Body of pancreas (tissue), 4 donors: ENCODE measurements at regions not wholly inside any gene's neighbourhood (a gene's known extent, or its start where the extent isn't known, plus 50 kb on each side); places are given as distances from the start of the nearest gene placed in this dataset.

ENCODE experiments used
- ATAC-seq: fragments of 150-250 bp; one replicate; pipeline ENCODE4 v1.9.1; 2016
- DNase-seq, 4 donors: peaks; one replicate each; pipeline ENCODE4 v3.0.0-alpha.2; 2019
- H3K27ac ChIP-seq, 4 donors: fragments of 200-600 bp; sonication (generic); 1 replicate in 3 of 4; 2 replicates in 1 of 4; pipeline versions ENCODE4 v1.5.1 to v1.6.1; 2016 to 2019; ENCODE audit warnings: mild to moderate bottlenecking in 1 of 4, mixed read lengths in 1 of 4, moderate library complexity in 1 of 4
- H3K27me3 ChIP-seq, 2 donors: fragments of 200-600 bp; sonication (generic); one replicate each; pipeline ENCODE4 v1.6.0; 2016; ENCODE audit warnings: mild to moderate bottlenecking in 1 of 2
- H3K36me3 ChIP-seq, 2 donors: fragments of 200-600 bp; sonication (generic); replicated peaks in 1 of 2; 2 replicates each; pipeline ENCODE4 v1.5.1; 2016; ENCODE audit warnings: low read depth in 2 of 2; ENCODE audit not compliant: insufficient read depth in 1 of 2
- H3K4me1 ChIP-seq: fragments of 200-600 bp; sonication (generic); one replicate; pipeline ENCODE4 v1.6.0; 2016
- H3K4me3 ChIP-seq, 2 donors: fragments of 200-600 bp; sonication (generic); 1 replicate in 1 of 2; 2 replicates in 1 of 2; pipeline ENCODE4 v1.5.1; 2016 to 2019
- H3K9me3 ChIP-seq, 3 donors: fragments of 200-600 bp; sonication (generic); 1 replicate in 2 of 3; 2 replicates in 1 of 3; pipeline ENCODE4 v1.5.1; 2016
- POLR2A ChIP-seq, 3 donors: fragments of 450-650 bp; IDR thresholded peaks; one replicate each; pipeline ENCODE4 v1.6.1; 2016; ENCODE audit warnings: antibody characterized with exemption in 3 of 3, mild to moderate bottlenecking in 2 of 3
- WGBS, 2 donors: methylation state at CpG; one replicate each; pipeline ENCODE4 v1.1.5; 2017; 5-methylcytosine and 5-hydroxymethylcytosine counted together
- intact Hi-C: fragments of 100-400 bp; cut with DNase I; formaldehyde crosslinking; loops from one replicate; pipeline ENCODE4 v1.15.1; 2023
- TF ChIP-seq, protein P1 (sequence below), 7 experiments: fragments of 450-650 bp in 4 of 7; fragments of 200-600 bp in 3 of 7; sonication (generic) in 3 of 7; IDR thresholded peaks; one replicate each; pipeline ENCODE4 v1.5.1; 2016 to 2019; ENCODE audit warnings: antibody characterized with exemption in 7 of 7

GRCh38 chr10:81008726-81009125 is 471.0 kb downstream of the SH2D4B start:
- intact Hi-C loops = no loop called here
- Histone ChIP-seq H3K4me3 (no peak overlapping the region), H3K27me3 (no peaks in the 10 kb centered on the region), H3K36me3 (no peaks in the 10 kb centered on the region), H3K27ac (no peak overlapping the region), H3K9me3 (no peaks in the 10 kb centered on the region), H3K4me1 (peaks cover 3% of the 10 kb centered on the region)
- TF ChIP-seq POLR2A (IDR thresholded peaks at IDR 0.05) = no peak
- TF ChIP-seq, protein P1, sequence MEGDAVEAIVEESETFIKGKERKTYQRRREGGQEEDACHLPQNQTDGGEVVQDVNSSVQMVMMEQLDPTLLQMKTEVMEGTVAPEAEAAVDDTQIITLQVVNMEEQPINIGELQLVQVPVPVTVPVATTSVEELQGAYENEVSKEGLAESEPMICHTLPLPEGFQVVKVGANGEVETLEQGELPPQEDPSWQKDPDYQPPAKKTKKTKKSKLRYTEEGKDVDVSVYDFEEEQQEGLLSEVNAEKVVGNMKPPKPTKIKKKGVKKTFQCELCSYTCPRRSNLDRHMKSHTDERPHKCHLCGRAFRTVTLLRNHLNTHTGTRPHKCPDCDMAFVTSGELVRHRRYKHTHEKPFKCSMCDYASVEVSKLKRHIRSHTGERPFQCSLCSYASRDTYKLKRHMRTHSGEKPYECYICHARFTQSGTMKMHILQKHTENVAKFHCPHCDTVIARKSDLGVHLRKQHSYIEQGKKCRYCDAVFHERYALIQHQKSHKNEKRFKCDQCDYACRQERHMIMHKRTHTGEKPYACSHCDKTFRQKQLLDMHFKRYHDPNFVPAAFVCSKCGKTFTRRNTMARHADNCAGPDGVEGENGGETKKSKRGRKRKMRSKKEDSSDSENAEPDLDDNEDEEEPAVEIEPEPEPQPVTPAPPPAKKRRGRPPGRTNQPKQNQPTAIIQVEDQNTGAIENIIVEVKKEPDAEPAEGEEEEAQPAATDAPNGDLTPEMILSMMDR (IDR thresholded peaks at IDR 0.05) = no peak
- WGBS, 2 donors = 57 to 58% methylated on average over 3 of the region's 3 CpGs
- DNase-seq (no peak), ATAC-seq (no peak)

- no peak for DNase-seq
- TF ChIP-seq, protein P1 (IDR thresholded peaks at IDR 0.05) = no peak
- TF ChIP-seq POLR2A (IDR thresholded peaks at IDR 0.05) = no peak
- WGBS, 2 donors = 81% methylated on average over 5 of the region's 5 CpGs
- Histone ChIP-seq H3K27me3 (no peaks in the 10 kb centered on the region), H3K9me3 (no peaks in the 10 kb centered on the region), H3K27ac (no peak overlapping the region), H3K4me1 (peaks cover 3% of the 10 kb centered on the region), H3K36me3 (no peaks in the 10 kb centered on the region), H3K4me3 (no peak overlapping the region)
- intact Hi-C loops = no loop called here
- ATAC-seq = no peak
These were observed 471.6 kb downstream of the SH2D4B start for GRCh38 chr10:81009296-81009695.

DNA sequence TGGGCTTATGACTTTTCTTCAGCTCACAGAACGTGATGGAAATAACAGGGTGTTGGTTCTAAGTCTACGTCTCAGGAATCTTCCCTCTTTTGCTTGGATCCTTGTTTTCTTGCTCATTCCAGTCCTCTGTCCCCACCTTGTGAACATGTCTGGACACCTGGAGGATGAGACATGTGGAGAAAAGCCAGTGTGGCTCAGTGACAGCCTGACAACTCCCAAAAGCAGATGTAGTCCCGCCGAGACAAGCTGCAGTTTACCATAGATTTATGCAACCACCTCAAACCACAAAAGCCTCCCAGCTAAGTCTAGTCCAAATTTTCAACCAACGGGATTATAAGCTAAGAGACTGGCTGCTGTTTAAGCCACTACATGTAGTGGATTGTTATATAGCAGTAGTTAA is 476.1 kb downstream of the SH2D4B start:
- H3K27ac ChIP-seq = no peak overlapping the region
- WGBS, 2 donors = 47 to 75% methylated on average over 5 of the region's 5 CpGs
- intact Hi-C loops = no loop called here
- no peaks in the 10 kb centered on the region for H3K9me3 ChIP-seq
- ATAC-seq = no peak
- TF ChIP-seq, protein P1 (IDR thresholded peaks at IDR 0.05) = no peak
- no peak for TF ChIP-seq POLR2A (IDR thresholded peaks at IDR 0.05)
- no peak overlapping the region for H3K4me3 ChIP-seq
- DNase-seq = no peak
- H3K4me1 ChIP-seq = peaks cover 3% of the 10 kb centered on the region
- no peaks in the 10 kb centered on the region for H3K36me3 ChIP-seq
- no peaks in the 10 kb centered on the region for H3K27me3 ChIP-seq

DNA sequence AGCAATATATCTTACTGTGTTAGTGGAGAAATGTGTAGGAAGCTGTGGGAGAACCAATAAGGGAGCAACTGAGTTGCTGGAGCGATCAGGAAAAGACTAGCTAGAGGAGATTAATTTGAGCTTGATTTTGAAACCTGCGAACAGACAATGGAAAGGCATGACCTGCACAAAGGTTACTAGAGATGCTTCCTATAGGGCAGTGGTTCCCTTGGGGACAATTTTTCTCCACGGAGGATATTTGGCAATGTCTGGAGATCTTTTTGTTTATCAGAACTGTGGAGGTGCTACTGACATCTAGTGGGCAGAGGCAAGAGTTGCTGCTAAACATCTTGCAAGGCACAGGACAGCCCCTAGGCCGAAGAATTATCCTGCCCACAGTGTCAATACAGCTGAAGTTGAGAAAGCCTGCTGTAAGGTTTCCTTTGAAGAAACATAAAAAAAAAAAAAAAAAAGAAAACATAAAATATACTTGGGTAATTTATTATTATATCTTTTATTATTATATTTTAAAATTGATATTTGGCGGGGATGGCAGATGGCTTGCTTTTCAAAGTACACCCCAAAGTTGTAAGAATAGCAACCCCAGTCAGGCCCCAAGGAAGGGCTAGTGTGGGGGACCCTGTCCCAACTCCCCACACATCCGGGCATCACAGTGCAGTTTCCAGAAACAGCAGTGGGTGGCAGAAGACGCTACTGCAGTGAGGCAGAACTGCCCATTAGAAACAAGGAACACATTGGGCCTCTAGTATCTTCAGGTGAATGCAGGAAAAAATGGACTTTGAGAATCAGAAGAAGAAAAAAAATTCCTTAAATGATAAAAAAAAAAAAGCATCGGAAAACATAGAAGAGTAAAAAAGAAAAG is 481.6 kb downstream of the SH2D4B start:
- Histone ChIP-seq H3K27me3 (no peaks in the 10 kb centered on the region), H3K4me3 (no peak overlapping the region), H3K9me3 (no peaks in the 10 kb centered on the region), H3K36me3 (no peaks in the 10 kb centered on the region), H3K4me1 (no peaks in the 10 kb centered on the region), H3K27ac (no peak overlapping the region)
- TF ChIP-seq, protein P1 (IDR thresholded peaks at IDR 0.05) = peak in 6 of 7 experiments; percentile 48 to 64 (median 54)
- no peak for TF ChIP-seq POLR2A (IDR thresholded peaks at IDR 0.05)
- DNase-seq (peak; percentile 15 to 31 (median 24)), ATAC-seq (peak; percentile 79)
- WGBS, 2 donors = 47 to 48% methylated on average over 8 of the region's 8 CpGs
- intact Hi-C loops = no loop called here
